ENCODE measurements at regions not wholly inside any gene's neighbourhood (a gene's known extent, or its start where the extent isn't known, plus 50 kb on each side); places are given as distances from the start of the nearest gene placed in this dataset.
"Not testable (repeated sequence)": the region's sequence is repeated elsewhere in the genome, so short reads cannot be mapped to it uniquely, and the experiment has no call there.

DNA sequence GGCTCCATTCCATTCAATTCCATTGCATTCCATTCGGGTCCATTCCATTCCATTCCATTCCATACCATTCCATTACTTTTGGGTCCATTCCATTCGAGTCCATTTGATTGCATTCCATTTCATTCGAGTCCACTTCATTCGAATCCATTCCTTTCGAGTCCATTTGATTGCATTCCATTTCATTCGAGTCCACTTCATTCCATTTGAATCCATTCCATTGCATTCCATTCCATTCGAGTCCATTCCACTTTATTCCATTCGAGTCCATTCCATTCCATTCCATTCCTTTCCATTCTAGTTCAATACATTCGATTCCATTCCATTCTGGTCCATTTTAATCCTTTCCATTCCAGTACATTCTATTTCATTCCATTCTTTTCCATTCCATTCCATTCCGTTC, 334.0 kb downstream of the ZNF33B start:
- intact Hi-C loops (cut with DNase I): no loop called here
- H3K36me3 ChIP-seq: no peaks in the 10 kb centered on the region
- no peak overlapping the region for H3K4me3 ChIP-seq
- peaks cover 0 to 15% (median 4%) of the 10 kb centered on the region in 4 donors for H3K9me3 ChIP-seq
- H3K4me1 ChIP-seq: no peaks in the 10 kb centered on the region
- TF ChIP-seq, protein P1, sequence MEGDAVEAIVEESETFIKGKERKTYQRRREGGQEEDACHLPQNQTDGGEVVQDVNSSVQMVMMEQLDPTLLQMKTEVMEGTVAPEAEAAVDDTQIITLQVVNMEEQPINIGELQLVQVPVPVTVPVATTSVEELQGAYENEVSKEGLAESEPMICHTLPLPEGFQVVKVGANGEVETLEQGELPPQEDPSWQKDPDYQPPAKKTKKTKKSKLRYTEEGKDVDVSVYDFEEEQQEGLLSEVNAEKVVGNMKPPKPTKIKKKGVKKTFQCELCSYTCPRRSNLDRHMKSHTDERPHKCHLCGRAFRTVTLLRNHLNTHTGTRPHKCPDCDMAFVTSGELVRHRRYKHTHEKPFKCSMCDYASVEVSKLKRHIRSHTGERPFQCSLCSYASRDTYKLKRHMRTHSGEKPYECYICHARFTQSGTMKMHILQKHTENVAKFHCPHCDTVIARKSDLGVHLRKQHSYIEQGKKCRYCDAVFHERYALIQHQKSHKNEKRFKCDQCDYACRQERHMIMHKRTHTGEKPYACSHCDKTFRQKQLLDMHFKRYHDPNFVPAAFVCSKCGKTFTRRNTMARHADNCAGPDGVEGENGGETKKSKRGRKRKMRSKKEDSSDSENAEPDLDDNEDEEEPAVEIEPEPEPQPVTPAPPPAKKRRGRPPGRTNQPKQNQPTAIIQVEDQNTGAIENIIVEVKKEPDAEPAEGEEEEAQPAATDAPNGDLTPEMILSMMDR (IDR thresholded peaks at IDR 0.05): no peak
- DNase-seq (no peak), FAIRE-seq (no peak), ATAC-seq (no peak)
- no peak overlapping the region for H3K27ac ChIP-seq
- no peaks in the 10 kb centered on the region for H3K27me3 ChIP-seq
- 61 to 71% methylated on average over 10 of the region's 10 CpGs for WGBS, 2 donors

DNA sequence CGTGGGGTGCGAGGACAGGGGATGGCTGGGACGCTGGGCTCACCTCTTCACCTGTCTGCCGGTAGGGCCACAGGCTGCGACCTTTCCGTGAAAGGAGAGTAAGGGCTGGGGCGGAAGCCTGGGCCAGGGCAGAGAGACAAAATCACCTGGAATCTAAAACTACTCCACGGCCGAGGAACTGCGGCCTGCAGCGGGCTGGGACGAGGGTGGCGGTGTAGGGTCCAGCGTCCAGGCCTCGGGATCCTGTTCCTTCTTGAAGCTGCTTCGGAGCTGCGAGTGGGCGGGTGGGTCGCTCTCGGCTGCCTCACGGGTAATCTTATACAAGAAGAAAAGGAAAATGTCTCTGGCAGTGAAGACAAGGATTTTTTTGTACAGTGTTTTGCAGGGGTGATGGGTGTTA, 356.5 kb downstream of the ZNF33B start:
- H3K9me3 ChIP-seq; H3K4me3 ChIP-seq; ATAC-seq; FAIRE-seq; H3K36me3 ChIP-seq; H3K4me1 ChIP-seq; intact Hi-C loops (cut with DNase I); H3K27me3 ChIP-seq; H3K27ac ChIP-seq: not testable (repeated sequence)
- 70% methylated on average over 21 of the region's 21 CpGs for WGBS, 2 donors
- peak in 1 of 6 donors; percentile 22 for DNase-seq

DNA sequence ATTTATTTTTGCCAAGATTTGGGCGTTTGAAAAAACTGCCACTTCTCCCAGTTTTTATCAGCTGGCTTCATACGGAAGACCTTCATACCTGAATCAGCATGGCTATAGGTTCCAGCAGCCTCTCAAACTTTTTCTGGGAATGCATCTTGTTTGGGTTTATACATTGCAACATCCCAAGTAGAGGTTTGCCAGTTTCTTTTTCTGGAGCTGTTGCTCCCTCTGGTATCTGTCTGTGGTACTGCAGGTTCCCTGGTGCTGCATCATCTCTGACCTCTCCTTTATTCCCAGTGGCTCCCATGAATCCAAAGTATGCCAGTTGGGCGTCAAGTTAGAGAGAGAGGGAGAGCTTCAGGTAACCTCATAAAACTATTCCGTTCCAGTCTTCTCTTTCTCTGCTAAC, 368.6 kb downstream of the ZNF33B start:
- intact Hi-C loops (cut with DNase I); H3K36me3 ChIP-seq; DNase-seq; H3K9me3 ChIP-seq; ATAC-seq; H3K27me3 ChIP-seq; H3K4me3 ChIP-seq; FAIRE-seq; H3K27ac ChIP-seq; H3K4me1 ChIP-seq: not testable (repeated sequence)
- WGBS, 2 donors: 18 to 22% methylated on average over 3 to 4 of the region's 4 CpGs

DNA sequence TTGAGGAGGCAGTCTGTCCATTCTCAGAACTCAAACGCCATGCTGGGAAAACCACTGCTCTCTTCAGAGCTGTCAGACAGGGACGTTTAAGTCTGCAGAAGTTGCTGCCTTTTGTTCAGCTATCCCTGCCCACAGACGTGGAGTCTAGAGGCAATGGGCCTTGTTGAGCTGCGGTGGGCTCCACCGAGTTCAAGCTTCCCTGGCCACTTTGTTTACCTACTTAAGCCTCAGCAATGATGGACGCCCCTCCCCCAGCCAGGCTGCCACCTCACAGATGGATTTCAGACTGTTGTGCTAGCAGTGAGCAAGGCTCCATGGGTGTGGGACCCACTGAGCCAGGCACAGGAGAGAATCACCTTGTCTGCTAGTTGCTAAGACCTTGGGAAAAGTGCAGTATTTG, 375.1 kb downstream of the ZNF33B start:
- ATAC-seq; H3K4me1 ChIP-seq; H3K9me3 ChIP-seq; DNase-seq; intact Hi-C loops (cut with DNase I); H3K36me3 ChIP-seq; H3K27me3 ChIP-seq; H3K4me3 ChIP-seq; FAIRE-seq; H3K27ac ChIP-seq: not testable (repeated sequence)
- 33 to 44% methylated on average over 5 to 6 of the region's 6 CpGs for WGBS, 2 donors

DNA sequence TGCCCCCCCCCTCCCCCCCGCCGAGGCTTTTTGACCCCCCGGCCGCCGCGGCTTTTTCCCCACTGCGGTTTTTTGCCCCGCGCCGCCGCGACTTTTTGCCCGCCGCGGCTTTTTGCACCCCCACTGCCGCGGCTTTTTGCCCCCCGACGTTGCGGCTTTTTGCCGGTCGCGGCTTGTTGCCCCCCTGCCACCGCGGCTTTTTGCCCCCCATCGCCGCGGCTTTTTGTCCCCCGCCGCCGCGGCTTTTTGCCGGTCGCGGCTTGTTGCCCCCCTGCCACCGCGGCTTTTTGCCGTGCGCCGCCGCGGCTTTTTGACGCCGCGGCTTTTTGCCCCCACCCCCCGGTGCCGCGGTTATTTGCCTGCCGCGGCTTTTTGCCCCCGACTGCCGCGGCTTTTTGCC, 395.4 kb downstream of the ZNF33B start:
- H3K4me1 ChIP-seq; ATAC-seq; DNase-seq; H3K36me3 ChIP-seq; H3K27me3 ChIP-seq; FAIRE-seq; H3K4me3 ChIP-seq; intact Hi-C loops (cut with DNase I); H3K27ac ChIP-seq; H3K9me3 ChIP-seq: not testable (repeated sequence)
- WGBS, 2 donors: 0 to 16% methylated on average over 16 to 50 of the region's 53 CpGs

DNA sequence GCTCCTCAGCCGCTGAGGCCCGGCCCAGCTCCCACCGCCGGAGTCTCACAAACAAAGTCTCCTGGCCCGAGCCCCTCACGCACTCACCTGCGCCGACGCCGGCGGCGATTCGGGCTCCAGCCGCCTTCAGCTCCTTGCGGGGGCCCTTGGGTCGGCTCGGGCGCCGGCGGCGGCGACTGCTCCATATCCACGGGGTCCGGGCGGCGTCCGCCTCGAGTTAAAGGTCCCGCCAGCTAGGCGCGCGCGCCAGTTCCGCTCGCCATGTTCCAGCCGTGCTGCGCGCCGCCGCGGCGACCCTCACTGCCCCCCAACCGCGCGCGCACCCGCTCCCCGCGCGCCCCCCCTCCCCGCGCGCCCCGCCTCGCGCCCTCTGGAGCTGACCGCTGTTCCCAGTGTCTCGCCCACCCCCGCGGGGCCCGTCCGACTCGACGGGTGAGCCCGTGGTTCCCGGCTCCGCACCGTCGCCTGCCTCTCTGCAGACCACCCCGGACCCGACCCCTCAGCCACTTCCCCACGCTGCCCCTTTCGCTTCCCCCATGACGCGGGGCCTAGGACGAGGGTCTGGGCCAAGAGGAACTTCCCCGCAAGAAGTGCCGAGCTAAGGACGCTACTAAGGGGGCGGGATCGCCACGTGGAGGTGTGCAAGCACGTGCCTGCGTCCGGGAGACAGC, 396.1 kb downstream of the ZNF33B start:
- intact Hi-C loops (cut with DNase I): no loop called here
- Histone ChIP-seq H3K4me1 (no peaks in the 10 kb centered on the region), H3K27me3 (no peaks in the 10 kb centered on the region), H3K9me3 (no peaks in the 10 kb centered on the region), H3K27ac (no peak overlapping the region), H3K36me3 (no peaks in the 10 kb centered on the region), H3K4me3 (no peak overlapping the region)
- FAIRE-seq (no peak), ATAC-seq (peak in 1 of 4 donors; percentile 28), DNase-seq (peak in 2 of 6 donors; percentile 53 to 66)
- TF ChIP-seq, protein P1 (IDR thresholded peaks at IDR 0.05): no peak
- 7 to 18% methylated on average over 53 to 85 of the region's 85 CpGs for WGBS, 2 donors

DNA sequence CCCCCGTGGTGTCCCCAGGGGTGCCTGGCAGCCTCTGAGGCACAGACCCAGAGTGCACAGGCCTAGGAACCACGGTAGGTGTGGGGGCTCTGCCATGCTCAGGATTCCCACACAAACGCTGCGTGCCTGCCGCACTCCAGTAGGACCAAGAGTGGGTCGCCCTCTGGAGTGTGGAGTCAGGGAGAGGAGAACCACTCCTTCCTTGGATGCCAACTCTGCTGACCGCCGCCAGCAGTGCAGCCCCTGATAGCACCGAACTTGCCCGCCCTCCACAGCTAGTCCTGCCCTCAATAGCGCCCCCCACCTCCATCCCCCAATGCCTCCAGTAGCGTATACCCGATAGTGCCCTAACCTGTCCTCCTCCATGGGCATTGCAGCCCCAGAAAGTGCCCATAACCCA, 402.0 kb downstream of the ZNF33B start:
- FAIRE-seq; H3K27me3 ChIP-seq; DNase-seq; H3K4me3 ChIP-seq; H3K27ac ChIP-seq; intact Hi-C loops (cut with DNase I); H3K36me3 ChIP-seq; H3K9me3 ChIP-seq; ATAC-seq; H3K4me1 ChIP-seq: not testable (repeated sequence)
- WGBS, 2 donors: 72 to 92% methylated on average over 12 to 13 of the region's 13 CpGs

DNA sequence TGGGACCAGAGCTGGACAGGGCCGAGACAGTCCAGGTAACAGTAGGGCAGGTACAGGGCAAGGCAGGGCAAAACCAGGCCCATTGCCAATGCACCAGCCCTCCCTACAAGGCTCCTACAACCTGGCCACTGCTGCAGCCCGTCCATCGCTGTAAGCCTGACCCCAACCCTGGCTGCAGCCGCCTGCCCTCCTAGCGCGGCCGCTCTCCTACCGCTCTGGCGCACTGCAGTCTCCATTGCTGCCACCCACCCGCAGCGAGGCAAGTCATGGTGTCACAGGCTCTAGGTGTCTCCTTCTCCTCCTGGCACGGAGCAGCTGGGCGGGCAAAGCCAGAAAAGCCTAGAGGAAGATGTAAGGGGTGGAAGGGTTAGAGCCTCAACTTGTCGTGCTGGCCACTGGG, 402.6 kb downstream of the ZNF33B start:
- intact Hi-C loops (cut with DNase I); ATAC-seq; FAIRE-seq; H3K4me3 ChIP-seq; H3K4me1 ChIP-seq; H3K27me3 ChIP-seq; H3K27ac ChIP-seq; H3K36me3 ChIP-seq; H3K9me3 ChIP-seq: not testable (repeated sequence)
- WGBS, 2 donors: 88 to 94% methylated on average over 14 of the region's 14 CpGs
- peak in 2 of 6 donors; percentile 9 to 41 for DNase-seq

DNA sequence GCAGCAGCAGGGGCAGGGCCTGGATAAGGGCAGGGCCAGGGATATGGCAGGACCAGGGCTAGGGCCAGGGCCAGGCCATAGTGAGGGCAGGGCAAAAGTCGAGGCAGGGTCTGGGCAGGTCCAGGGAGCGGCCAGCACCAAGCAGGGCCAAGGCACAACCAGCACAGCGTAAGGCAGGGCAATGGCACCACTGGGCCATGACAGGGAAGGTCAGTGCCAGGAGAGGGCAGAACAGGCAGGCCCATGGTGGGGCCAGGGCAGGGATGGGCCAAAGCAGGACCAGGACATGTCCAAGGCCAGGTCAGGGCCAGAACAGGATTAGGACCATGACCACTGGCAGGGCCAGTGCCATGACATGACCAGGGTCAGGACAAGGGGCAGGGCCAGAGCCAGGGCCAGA, 403.1 kb downstream of the ZNF33B start:
- H3K4me1 ChIP-seq; DNase-seq; FAIRE-seq; H3K27me3 ChIP-seq; intact Hi-C loops (cut with DNase I); ATAC-seq; H3K36me3 ChIP-seq; H3K27ac ChIP-seq; H3K4me3 ChIP-seq; H3K9me3 ChIP-seq: not testable (repeated sequence)
- 74 to 85% methylated on average over 3 of the region's 3 CpGs for WGBS, 2 donors

DNA sequence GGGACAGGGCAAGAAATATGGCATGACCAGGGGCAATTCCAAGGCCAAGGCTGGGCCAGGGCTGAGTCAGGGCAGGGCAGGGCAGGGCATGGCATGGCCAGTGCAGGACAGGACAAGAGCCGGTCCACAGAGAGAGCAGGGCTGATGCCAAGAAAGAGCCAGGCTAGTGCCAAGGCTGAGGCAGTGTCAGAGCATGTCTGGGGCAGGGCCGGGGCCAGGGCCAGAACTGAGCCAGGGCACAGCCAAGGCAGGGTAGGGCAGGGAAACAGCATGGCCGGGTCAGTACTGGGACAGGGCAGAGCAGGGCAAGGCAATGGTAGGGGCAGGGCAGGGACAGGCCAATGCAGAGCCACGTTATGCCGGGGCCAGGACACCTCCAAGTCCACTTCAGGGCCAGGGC, 403.9 kb downstream of the ZNF33B start:
- H3K4me3 ChIP-seq; intact Hi-C loops (cut with DNase I); ATAC-seq; H3K36me3 ChIP-seq; H3K4me1 ChIP-seq; H3K27me3 ChIP-seq; FAIRE-seq; H3K9me3 ChIP-seq; H3K27ac ChIP-seq: not testable (repeated sequence)
- 67 to 75% methylated on average over 2 to 5 of the region's 5 CpGs for WGBS, 2 donors
- DNase-seq: peak in 3 of 6 donors; percentile 9 to 60 (median 33)

Data from pancreas (tissue), 10 donors.